OCI-M2 (cell line): ENCODE measurements at regions not wholly inside any gene's neighbourhood (a gene's known extent, or its start where the extent isn't known, plus 50 kb on each side); places are given as distances from the start of the nearest gene placed in this dataset.
"Not testable (repeated sequence)": the region's sequence is repeated elsewhere in the genome, so short reads cannot be mapped to it uniquely, and the experiment has no call there.

Source experiments
- DNase-seq: peaks from one replicate; lab custom pipeline; 2025; ENCODE audit not compliant: unreplicated experiment; lab: John Stamatoyannopoulos, UW

- no peak for DNase-seq
These were observed 350.9 kb upstream of the TNRC6C start for GRCh38 chr17:77607606-77608005.

GRCh38 chr17:77608431-77608830 is 350.1 kb upstream of the TNRC6C start:
- DNase-seq = no peak

- DNase-seq = no peak
These were observed 348.7 kb upstream of the TNRC6C start for GRCh38 chr17:77609553-77610517.

- DNase-seq = no peak
These were observed 348.0 kb upstream of the TNRC6C start for GRCh38 chr17:77610518-77610893.

- DNase-seq = no peak
These were observed 347.5 kb upstream of the TNRC6C start for GRCh38 chr17:77610972-77611521.

GRCh38 chr17:77611791-77612502 is 346.6 kb upstream of the TNRC6C start:
- DNase-seq = no peak

- no peak for DNase-seq
These were observed 345.3 kb upstream of the TNRC6C start for GRCh38 chr17:77613218-77613617.

- no peak for DNase-seq
These were observed 344.9 kb upstream of the TNRC6C start for GRCh38 chr17:77613627-77614026.

- DNase-seq = no peak
These were observed 342.7 kb upstream of the TNRC6C start for GRCh38 chr17:77615703-77616253.

- no peak for DNase-seq
These were observed 342.2 kb upstream of the TNRC6C start for GRCh38 chr17:77616254-77616731.

- DNase-seq = no peak
These were observed 341.0 kb upstream of the TNRC6C start for GRCh38 chr17:77617516-77617915.

- no peak for DNase-seq
These were observed 340.3 kb upstream of the TNRC6C start for GRCh38 chr17:77618173-77618572.

GRCh38 chr17:77618731-77619130 is 339.8 kb upstream of the TNRC6C start:
- DNase-seq = no peak

- no peak for DNase-seq
These were observed 339.2 kb upstream of the TNRC6C start for GRCh38 chr17:77619326-77619725.

GRCh38 chr17:77619851-77620250 is 338.7 kb upstream of the TNRC6C start:
- no peak for DNase-seq

GRCh38 chr17:77620282-77620681 is 338.2 kb upstream of the TNRC6C start:
- DNase-seq = no peak

GRCh38 chr17:77622084-77622483 is 336.4 kb upstream of the TNRC6C start:
- not testable (repeated sequence) for DNase-seq

GRCh38 chr17:77622647-77623046 is 335.9 kb upstream of the TNRC6C start:
- no peak for DNase-seq

GRCh38 chr17:77623321-77623720 is 335.2 kb upstream of the TNRC6C start:
- DNase-seq = not testable (repeated sequence)

- no peak for DNase-seq
These were observed 330.5 kb upstream of the TNRC6C start for GRCh38 chr17:77628035-77628434.

- DNase-seq = not testable (repeated sequence)
These were observed 329.2 kb upstream of the TNRC6C start for GRCh38 chr17:77629284-77629683.
